H9 (cell line): ENCODE measurements at regions not wholly inside any gene's neighbourhood (a gene's known extent, or its start where the extent isn't known, plus 50 kb on each side); places are given as distances from the start of the nearest gene placed in this dataset.

ENCODE experiments used
- DNase-seq: peaks from one replicate; pipeline ENCODE4 v3.0.0-alpha.2; 2017
- H2AFZ ChIP-seq: one replicate; pipeline ENCODE4 v1.6.1; 2013; ENCODE audit warnings: mild to moderate bottlenecking, low read length, control low read depth, moderate library complexity
- H2AK5ac ChIP-seq: 2 replicates; pipeline ENCODE4 v1.6.1; 2013; ENCODE audit warnings: low read length, control low read depth, mixed read lengths; ENCODE audit not compliant: insufficient read length
- H2BK120ac ChIP-seq: one replicate; pipeline ENCODE4 v1.6.1; 2013; ENCODE audit warnings: low read depth, mild to moderate bottlenecking, low read length, control low read depth, inconsistent platforms; ENCODE audit not compliant: poor library complexity, severe bottlenecking
- H2BK12ac ChIP-seq: 2 replicates; pipeline ENCODE4 v1.6.1; 2013; ENCODE audit warnings: low read length, control low read depth, mixed read lengths, low read depth; ENCODE audit not compliant: insufficient read length
- H2BK15ac ChIP-seq: 2 replicates; pipeline ENCODE4 v1.6.1; 2013; ENCODE audit warnings: low read depth, low read length, control low read depth
- H2BK20ac ChIP-seq: one replicate; pipeline ENCODE4 v1.6.1; 2013; ENCODE audit warnings: low read depth, mild to moderate bottlenecking, low read length, control low read depth, inconsistent platforms; ENCODE audit not compliant: poor library complexity, severe bottlenecking
- H2BK5ac ChIP-seq: 2 replicates; pipeline ENCODE4 v1.6.1; 2013; ENCODE audit warnings: low read length, control low read depth, mixed read lengths; ENCODE audit not compliant: insufficient read length
- H3K14ac ChIP-seq: 2 replicates; pipeline ENCODE4 v1.6.1; 2013; ENCODE audit warnings: low read length, control low read depth; ENCODE audit not compliant: insufficient read depth
- H3K18ac ChIP-seq: 2 replicates; pipeline ENCODE4 v1.6.1; 2013; ENCODE audit warnings: low read depth, mild to moderate bottlenecking, mixed read lengths, low read length, control low read depth; ENCODE audit not compliant: insufficient read length
- H3K23ac ChIP-seq: 2 replicates; pipeline ENCODE4 v1.6.1; 2013; ENCODE audit warnings: low read length, control low read depth, mixed read lengths, low read depth; ENCODE audit not compliant: insufficient read length
- H3K23me2 ChIP-seq: 2 replicates; pipeline ENCODE4 v1.6.1; 2013; ENCODE audit warnings: low read depth, mild to moderate bottlenecking, mixed read lengths, low read length, control low read depth; ENCODE audit not compliant: insufficient read length, poor library complexity, severe bottlenecking
- H3K27ac ChIP-seq: 2 replicates; pipeline ENCODE4 v1.5.1; 2013; ENCODE audit warnings: low read length, control low read depth, mixed read lengths, low read depth; ENCODE audit not compliant: insufficient read length
- H3K27me3 ChIP-seq: 2 replicates; pipeline ENCODE4 v1.6.1; 2013; ENCODE audit warnings: low read length, control low read depth, inconsistent platforms; ENCODE audit not compliant: insufficient read depth
- H3K4ac ChIP-seq: 2 replicates; pipeline ENCODE4 v1.6.1; 2013; ENCODE audit warnings: low read depth, mild to moderate bottlenecking, control low read depth, inconsistent platforms, low read length, moderate library complexity
- H3K4me1 ChIP-seq: 2 replicates; pipeline ENCODE4 v1.6.1; 2013; ENCODE audit warnings: low read length, control low read depth, inconsistent platforms; ENCODE audit not compliant: insufficient read depth
- H3K4me2 ChIP-seq: 2 replicates; pipeline ENCODE4 v1.6.1; 2013; ENCODE audit warnings: low read length, control low read depth, mixed read lengths; ENCODE audit not compliant: insufficient read length, insufficient read depth
- H3K56ac ChIP-seq: 2 replicates; pipeline ENCODE4 v1.6.1; 2013; ENCODE audit warnings: low read depth, mild to moderate bottlenecking, mixed read lengths, low read length, control low read depth; ENCODE audit not compliant: insufficient read length
- H3K79me1 ChIP-seq: 2 replicates; pipeline ENCODE4 v1.6.1; 2013; ENCODE audit warnings: low read depth, mild to moderate bottlenecking, moderate library complexity, low read length, control low read depth, inconsistent platforms; ENCODE audit not compliant: insufficient read depth, poor library complexity, severe bottlenecking
- H3K79me2 ChIP-seq: 2 replicates; pipeline ENCODE4 v1.6.1; 2013; ENCODE audit warnings: low read length, control low read depth, inconsistent platforms; ENCODE audit not compliant: insufficient read depth
- H3K9ac ChIP-seq: 2 replicates; pipeline ENCODE4 v1.6.1; 2013; ENCODE audit warnings: low read length, control low read depth, mixed read lengths; ENCODE audit not compliant: insufficient read length; ENCODE audit errors: extremely low read depth
- H3K9me3 ChIP-seq: one replicate; pipeline ENCODE4 v1.6.1; 2013; ENCODE audit warnings: low read depth, low read length, inconsistent platforms; ENCODE audit not compliant: control insufficient read depth
- H3T11ph ChIP-seq: one replicate; pipeline ENCODE4 v1.6.1; 2013; ENCODE audit warnings: mild to moderate bottlenecking, low read length, control low read depth, inconsistent platforms
- H4K20me1 ChIP-seq: one replicate; pipeline ENCODE4 v1.6.1; 2013; ENCODE audit not compliant: control insufficient read depth, insufficient read length, insufficient read depth
- H4K5ac ChIP-seq: 2 replicates; pipeline ENCODE4 v1.6.1; 2013; ENCODE audit warnings: low read depth, mild to moderate bottlenecking, mixed read lengths, low read length, control low read depth; ENCODE audit not compliant: insufficient read length
- H4K8ac ChIP-seq: replicated peaks from 2 replicates; pipeline ENCODE4 v1.6.1; 2013; ENCODE audit warnings: low read length, control low read depth, mixed read lengths, low read depth; ENCODE audit not compliant: insufficient read length
- H4K91ac ChIP-seq: 2 replicates; pipeline ENCODE4 v1.6.1; 2013; ENCODE audit warnings: low read depth, mild to moderate bottlenecking, moderate library complexity, mixed read lengths, low read length, control low read depth; ENCODE audit not compliant: insufficient read length
- H3K27ac Mint-ChIP-seq, 3 experiments: 2 replicates in 2 of 3; 3 replicates in 1 of 3; pipeline ENCODE4 v1.8.0; 2020 to 2021; ENCODE audit warnings: mixed read lengths in 3 of 3, mild to moderate bottlenecking in 1 of 3, moderate library complexity in 1 of 3
- H3K27me3 Mint-ChIP-seq: 2 replicates; pipeline ENCODE4 v1.8.0; 2021; ENCODE audit warnings: low read depth, mild to moderate bottlenecking, moderate library complexity, mixed read lengths
- H3K36me3 Mint-ChIP-seq, 3 experiments: 2 replicates in 2 of 3; 3 replicates in 1 of 3; pipeline ENCODE4 v1.8.0; 2020 to 2021; ENCODE audit warnings: low read depth in 3 of 3, mixed read lengths in 3 of 3; ENCODE audit not compliant: insufficient read depth in 1 of 3
- H3K4me1 Mint-ChIP-seq, 2 experiments: 2 replicates each; pipeline ENCODE4 v1.8.0; 2020; ENCODE audit warnings: mixed read lengths in 2 of 2
- H3K4me3 Mint-ChIP-seq, 2 experiments: 2 replicates in 1 of 2; 3 replicates in 1 of 2; pipeline ENCODE4 v1.8.0; 2020 to 2021; ENCODE audit warnings: mild to moderate bottlenecking in 2 of 2, mixed read lengths in 2 of 2, moderate library complexity in 1 of 2
- H3K9me3 Mint-ChIP-seq, 2 experiments: 2 replicates in 1 of 2; 3 replicates in 1 of 2; pipeline ENCODE4 v1.8.0; 2020; ENCODE audit warnings: mild to moderate bottlenecking in 2 of 2, mixed read lengths in 2 of 2, moderate library complexity in 1 of 2
- CTCF ChIP-seq: fragments of 200-600 bp; sonication (generic); conservative IDR thresholded peaks from 3 replicates; pipeline ENCODE4 v1.8.0; 2021; ENCODE audit warnings: antibody characterized with exemption, mild to moderate bottlenecking
- WGBS: extraction: QIAGEN DNeasy Blood & Tissue Kit; methylation state at CpG from one replicate; pipeline ENCODE4 v1.1.7; 2013; ENCODE audit warnings: missing lambda C conversion rate, low lambda C conversion rate, mixed read lengths; ENCODE audit not compliant: insufficient read length; ENCODE audit errors: extremely low coverage; 5-methylcytosine and 5-hydroxymethylcytosine counted together

DNA sequence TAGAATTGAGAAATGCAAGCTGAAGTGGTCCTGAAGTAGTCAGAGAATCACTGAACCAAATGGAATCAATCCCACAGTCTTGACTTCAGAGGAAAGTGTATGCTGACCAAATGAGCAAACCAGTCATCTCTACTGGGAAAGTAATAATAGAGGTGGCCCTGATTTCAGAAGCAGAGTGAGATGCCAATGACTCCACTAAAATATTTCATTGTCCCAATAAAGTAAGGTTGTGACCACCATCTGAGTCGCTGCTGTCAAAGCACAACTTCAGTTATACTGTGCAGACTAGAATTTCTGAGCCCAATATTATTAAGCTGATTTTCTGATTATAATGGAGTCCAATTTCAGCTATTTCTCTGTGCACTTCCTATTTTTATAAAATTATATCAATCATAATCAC is 334.4 kb upstream of the THBS1 start:
- no peak overlapping the region for H3K4ac ChIP-seq
- Mint-ChIP-seq H3K27ac (no peak overlapping the region), H3K4me1 (peaks cover 3 to 8% of the 10 kb centered on the region in 2 experiments), H3K9me3 (no peaks in the 10 kb centered on the region), H3K4me3 (no peak overlapping the region), H3K27me3 (no peaks in the 10 kb centered on the region), H3K36me3 (no peaks in the 10 kb centered on the region)
- no peak for DNase-seq
- no peaks in the 10 kb centered on the region for H3K23me2 ChIP-seq
- H2AFZ ChIP-seq: no peak overlapping the region
- no peak overlapping the region for H2BK15ac ChIP-seq
- no peak overlapping the region for H3K23ac ChIP-seq
- no peak overlapping the region for H4K91ac ChIP-seq
- H2BK120ac ChIP-seq: no peak overlapping the region
- WGBS: no CpG with 5 or more reads among the region's 1 CpG
- no peak overlapping the region for H4K5ac ChIP-seq
- H2BK5ac ChIP-seq: no peak overlapping the region
- H2BK20ac ChIP-seq: no peak overlapping the region
- H3K9me3 ChIP-seq: no peaks in the 10 kb centered on the region
- no peak overlapping the region for H3K18ac ChIP-seq
- no peak for TF ChIP-seq CTCF
- no peak overlapping the region for H3K56ac ChIP-seq
- no peak overlapping the region for H3T11ph ChIP-seq
- no peaks in the 10 kb centered on the region for H3K79me2 ChIP-seq
- no peak overlapping the region for H4K8ac ChIP-seq
- H3K27ac ChIP-seq: no peak overlapping the region
- no peaks in the 10 kb centered on the region for H3K79me1 ChIP-seq
- H2BK12ac ChIP-seq: no peak overlapping the region
- no peaks in the 10 kb centered on the region for H3K27me3 ChIP-seq
- H3K4me1 ChIP-seq: peaks cover 2% of the 10 kb centered on the region; the same call in 1 of the 2 replicates
- H2AK5ac ChIP-seq: no peak overlapping the region
- no peak overlapping the region for H3K4me2 ChIP-seq
- no peak overlapping the region for H3K9ac ChIP-seq
- no peaks in the 10 kb centered on the region for H4K20me1 ChIP-seq
- no peak overlapping the region for H3K14ac ChIP-seq
